ENCODE measurements at regions not wholly inside any gene's neighbourhood (a gene's known extent, or its start where the extent isn't known, plus 50 kb on each side); places are given as distances from the start of the nearest gene placed in this dataset.

DNA sequence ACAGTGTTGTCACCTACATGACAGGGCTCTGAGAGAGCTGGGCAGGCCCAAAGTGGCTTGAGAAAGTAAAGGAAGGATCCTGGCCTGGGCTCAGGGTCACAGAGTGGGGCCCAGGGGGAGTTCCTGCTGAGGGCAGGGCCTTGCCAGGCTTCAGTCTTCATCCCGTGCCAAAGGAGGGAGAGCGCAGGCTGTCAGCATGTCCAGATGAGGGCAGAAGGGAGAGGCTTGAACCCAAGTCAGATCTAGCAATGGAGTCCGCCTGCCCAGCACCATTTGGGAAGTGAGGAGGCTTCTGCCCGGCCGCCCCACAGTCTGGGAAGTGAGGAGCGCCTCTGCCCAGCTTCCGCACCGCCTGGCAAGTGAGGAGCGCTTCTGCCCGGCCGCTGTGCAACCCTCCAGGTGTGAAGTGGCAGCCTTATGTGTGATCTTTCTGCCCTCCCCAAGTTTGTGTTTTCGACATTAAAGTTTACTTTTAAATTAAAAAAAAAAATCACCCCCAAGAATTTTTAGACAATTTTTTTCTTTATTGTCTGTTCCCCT lies 303.6 kb upstream of the PROK2 start:
- no peak overlapping the region for H3K27ac ChIP-seq (ENCODE audit: insufficient read depth, low read length)
- WGBS, 2 experiments (ENCODE audit: extremely low coverage in 2 of 2, insufficient read length in 1 of 2) = 75% methylated on average over 3 of the region's 12 CpGs; no CpG with 5 or more reads in 1 of the 2 experiments
- no peak overlapping the region for H3K4me3 ChIP-seq (ENCODE audit: insufficient read depth, low read depth, low read length)
- H3K36me3 ChIP-seq (ENCODE audit: control insufficient read depth, insufficient read depth, low read length) = no peaks in the 10 kb centered on the region
- H3K9me1 ChIP-seq (ENCODE audit: insufficient read depth, low read length) = no peaks in the 10 kb centered on the region
- BruUV-seq (replicated peaks) = no TSS peak
- H2AK5ac ChIP-seq (ENCODE audit: low read depth, low read length) = no peak overlapping the region
- peaks cover 21% of the 10 kb centered on the region for H3K27me3 ChIP-seq (ENCODE audit: control insufficient read depth, insufficient read depth, low read length)
- no peak overlapping the region for H3K9ac ChIP-seq (ENCODE audit: low read depth, low read length)
- in situ Hi-C loops (cut with MboI; ENCODE audit: low sequenced_read_pairs) = no loop called here
- CTCF ChIA-PET = no interaction called here
- H3K4ac ChIP-seq (ENCODE audit: low read depth, low read length) = no peak overlapping the region
- no peak overlapping the region for H2BK120ac ChIP-seq (ENCODE audit: low read depth, low read length)
- H4K91ac ChIP-seq (ENCODE audit: insufficient read depth, low read depth, low read length) = no peak overlapping the region
- no peak overlapping the region for H2BK5ac ChIP-seq (ENCODE audit: low read depth, low read length, poor library complexity, severe bottlenecking)
- H3K23ac ChIP-seq (ENCODE audit: low read depth, low read length) = no peak overlapping the region
- no peak for DNase-seq
- H2AK9ac ChIP-seq (replicated peaks; ENCODE audit: low read depth, low read length, poor library complexity) = no peak overlapping the region
- H2BK15ac ChIP-seq (ENCODE audit: low read depth, low read length) = no peak overlapping the region
- TF ChIP-seq FOS (IDR thresholded peaks at IDR 0.05; ENCODE audit: low read depth, low read length) = no peak
- TF ChIP-seq CTCF (conservative IDR thresholded peaks at IDR 0.05; ENCODE audit: low read depth, low read length) = no peak
- TF ChIP-seq CHD1 (IDR thresholded peaks at IDR 0.05; ENCODE audit: low read depth, low read length) = no peak
- TF ChIP-seq RAD21 (IDR thresholded peaks at IDR 0.05; ENCODE audit: low read length) = no peak
- TF ChIP-seq ELK1 (IDR thresholded peaks at IDR 0.05; ENCODE audit: borderline replicate concordance, low read depth, low read length) = no peak
- no peak for TF ChIP-seq MAFK (IDR thresholded peaks at IDR 0.05; ENCODE audit: low read depth, low read length)
- TF ChIP-seq MAZ (IDR thresholded peaks at IDR 0.05; ENCODE audit: borderline replicate concordance, low read depth, low read length) = no peak
- no peak for TF ChIP-seq RCOR1 (IDR thresholded peaks at IDR 0.05; ENCODE audit: insufficient replicate concordance, low read length)
- no peak for TF ChIP-seq SMC3 (IDR thresholded peaks at IDR 0.05; ENCODE audit: low read depth, low read length)
- dilution Hi-C loops (cut with HindIII; ENCODE audit: low sequenced_read_pairs, unreplicated experiment) = no loop called here
- H4K8ac ChIP-seq (ENCODE audit: low read depth in 2 of 2, low read length in 2 of 2) = no peak overlapping the region
- H3K14ac ChIP-seq (replicated peaks; ENCODE audit: low read depth, low read length) = no peak overlapping the region
- H2AFZ ChIP-seq (replicated peaks; ENCODE audit: low read length, poor library complexity) = no peak overlapping the region
- POLR2A ChIA-PET (ENCODE audit: unreplicated experiment) = no interaction called here
- no peaks in the 10 kb centered on the region for H3K4me1 ChIP-seq (ENCODE audit: control insufficient read depth, insufficient read depth, low read length)
- no peak overlapping the region for H3K56ac ChIP-seq (ENCODE audit: extremely low read depth, insufficient read depth, low read length)
- H3K18ac ChIP-seq (ENCODE audit: low read depth, low read length) = no peak overlapping the region
- no peak overlapping the region for H4K5ac ChIP-seq (ENCODE audit: low read depth, low read length)
- H3K9me3 ChIP-seq (ENCODE audit: control insufficient read depth, insufficient read depth, low read length) = no peaks in the 10 kb centered on the region
- H3K4me2 ChIP-seq (ENCODE audit: low read depth, low read length) = no peak overlapping the region
- intact Hi-C loops (cut with micrococcal nuclease) = no loop called here
- no peak for ATAC-seq (ENCODE audit: low read depth)
- no peaks in the 10 kb centered on the region for H4K20me1 ChIP-seq (ENCODE audit: insufficient read depth, low read length)
- no peak overlapping the region for H2BK20ac ChIP-seq (ENCODE audit: low read depth, low read length)
- no peaks in the 10 kb centered on the region for H3K79me1 ChIP-seq (ENCODE audit: low read depth in 1 of 2, low read length in 2 of 2)

Data from IMR-90 (cell line).